ENCODE measurements at regions not wholly inside any gene's neighbourhood (a gene's known extent, or its start where the extent isn't known, plus 50 kb on each side); places are given as distances from the start of the nearest gene placed in this dataset.

DNA sequence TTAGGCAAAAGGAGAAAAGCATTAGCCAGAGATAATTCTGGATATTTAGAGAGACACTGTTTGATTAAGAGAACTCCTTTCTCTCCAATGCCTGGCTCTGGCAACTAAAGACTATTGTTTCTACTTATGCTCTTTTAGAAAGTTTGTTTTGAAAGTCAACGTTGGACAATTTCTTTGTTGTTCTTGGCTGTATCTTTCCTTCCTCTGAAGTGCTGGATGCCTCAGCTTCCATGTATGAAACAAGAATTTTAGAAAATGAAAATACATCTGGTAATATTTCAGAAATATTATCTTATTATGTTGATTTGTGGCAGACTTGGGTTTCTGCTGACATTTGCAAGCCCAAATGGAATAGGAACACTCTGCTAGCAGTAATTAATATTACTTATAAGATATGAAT is 382.6 kb downstream of the SNAPC1 start:
- H3F3A ChIP-seq (ENCODE audit: insufficient read depth) = no peaks in the 10 kb centered on the region
- H3K9me3 ChIP-seq (ENCODE audit: insufficient read depth, low read length) = no peaks in the 10 kb centered on the region
- no peak overlapping the region for H3K4me3 ChIP-seq (ENCODE audit: insufficient read depth, low read length, poor library complexity, severe bottlenecking)
- no peaks in the 10 kb centered on the region for H4K20me1 ChIP-seq (ENCODE audit: low read depth, low read length)
- no peaks in the 10 kb centered on the region for H3K36me3 ChIP-seq (ENCODE audit: low read length)
- H3K9me2 ChIP-seq (replicated peaks; ENCODE audit: insufficient read depth, low read length) = no peaks in the 10 kb centered on the region
- no peak overlapping the region for H3K27ac ChIP-seq (ENCODE audit: low read depth, low read length)
- no peaks in the 10 kb centered on the region for H3K79me2 ChIP-seq (ENCODE audit: insufficient read depth, low read length)
- H3K9ac ChIP-seq (ENCODE audit: low read length) = no peak overlapping the region
- no peaks in the 10 kb centered on the region for H3K27me3 ChIP-seq (ENCODE audit: low read length)
- H3K4me2 ChIP-seq (ENCODE audit: low read depth, low read length, poor library complexity, severe bottlenecking) = no peak overlapping the region
- no peak for TF ChIP-seq EZH2phosphoT487 (conservative IDR thresholded peaks at IDR 0.05; ENCODE audit: low read length)
- TF ChIP-seq, protein P1, sequence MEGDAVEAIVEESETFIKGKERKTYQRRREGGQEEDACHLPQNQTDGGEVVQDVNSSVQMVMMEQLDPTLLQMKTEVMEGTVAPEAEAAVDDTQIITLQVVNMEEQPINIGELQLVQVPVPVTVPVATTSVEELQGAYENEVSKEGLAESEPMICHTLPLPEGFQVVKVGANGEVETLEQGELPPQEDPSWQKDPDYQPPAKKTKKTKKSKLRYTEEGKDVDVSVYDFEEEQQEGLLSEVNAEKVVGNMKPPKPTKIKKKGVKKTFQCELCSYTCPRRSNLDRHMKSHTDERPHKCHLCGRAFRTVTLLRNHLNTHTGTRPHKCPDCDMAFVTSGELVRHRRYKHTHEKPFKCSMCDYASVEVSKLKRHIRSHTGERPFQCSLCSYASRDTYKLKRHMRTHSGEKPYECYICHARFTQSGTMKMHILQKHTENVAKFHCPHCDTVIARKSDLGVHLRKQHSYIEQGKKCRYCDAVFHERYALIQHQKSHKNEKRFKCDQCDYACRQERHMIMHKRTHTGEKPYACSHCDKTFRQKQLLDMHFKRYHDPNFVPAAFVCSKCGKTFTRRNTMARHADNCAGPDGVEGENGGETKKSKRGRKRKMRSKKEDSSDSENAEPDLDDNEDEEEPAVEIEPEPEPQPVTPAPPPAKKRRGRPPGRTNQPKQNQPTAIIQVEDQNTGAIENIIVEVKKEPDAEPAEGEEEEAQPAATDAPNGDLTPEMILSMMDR (IDR thresholded peaks at IDR 0.05; ENCODE audit: insufficient read depth, low read length, poor library complexity, severe bottlenecking) = no peak
- H2AFZ ChIP-seq (ENCODE audit: low read depth, low read length, severe bottlenecking) = no peak overlapping the region

DNA sequence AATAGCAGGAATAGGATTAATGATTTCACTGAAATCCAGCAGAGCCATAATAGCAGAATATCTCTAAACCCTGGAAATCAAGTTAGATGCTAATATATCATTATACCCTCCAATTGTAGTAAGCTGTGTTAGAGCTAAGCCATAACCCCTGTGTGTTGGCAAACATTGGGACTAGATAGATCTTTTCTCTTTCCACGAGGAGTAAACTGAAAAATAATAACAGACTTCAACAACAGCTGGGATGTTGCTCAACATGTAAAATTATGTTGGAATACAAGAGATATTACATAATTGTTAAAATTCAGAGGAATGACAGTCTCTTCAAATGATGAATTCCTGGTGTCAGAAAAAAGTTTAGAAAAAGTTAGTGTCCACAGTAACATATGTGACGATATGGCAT is 383.8 kb downstream of the SNAPC1 start:
- Histone ChIP-seq H4K20me1 (ENCODE audit: low read depth, low read length) (no peaks in the 10 kb centered on the region), H2AFZ (ENCODE audit: low read depth, low read length, severe bottlenecking) (no peak overlapping the region), H3K79me2 (ENCODE audit: insufficient read depth, low read length) (no peaks in the 10 kb centered on the region), H3K4me3 (ENCODE audit: insufficient read depth, low read length, poor library complexity, severe bottlenecking) (no peak overlapping the region), H3K27me3 (ENCODE audit: low read length) (no peaks in the 10 kb centered on the region), H3K36me3 (ENCODE audit: low read length) (no peaks in the 10 kb centered on the region), H3K9me2 (replicated peaks; ENCODE audit: insufficient read depth, low read length) (no peaks in the 10 kb centered on the region), H3K27ac (ENCODE audit: low read depth, low read length) (no peak overlapping the region), H3K9me3 (ENCODE audit: insufficient read depth, low read length) (no peaks in the 10 kb centered on the region), H3K4me2 (ENCODE audit: low read depth, low read length, poor library complexity, severe bottlenecking) (no peak overlapping the region), H3K9ac (ENCODE audit: low read length) (no peak overlapping the region), H3F3A (ENCODE audit: insufficient read depth) (no peaks in the 10 kb centered on the region)
- TF ChIP-seq EZH2phosphoT487 (conservative IDR thresholded peaks at IDR 0.05; ENCODE audit: low read length) = no peak
- TF ChIP-seq, protein P1 (IDR thresholded peaks at IDR 0.05; ENCODE audit: insufficient read depth, low read length, poor library complexity, severe bottlenecking) = no peak

DNA sequence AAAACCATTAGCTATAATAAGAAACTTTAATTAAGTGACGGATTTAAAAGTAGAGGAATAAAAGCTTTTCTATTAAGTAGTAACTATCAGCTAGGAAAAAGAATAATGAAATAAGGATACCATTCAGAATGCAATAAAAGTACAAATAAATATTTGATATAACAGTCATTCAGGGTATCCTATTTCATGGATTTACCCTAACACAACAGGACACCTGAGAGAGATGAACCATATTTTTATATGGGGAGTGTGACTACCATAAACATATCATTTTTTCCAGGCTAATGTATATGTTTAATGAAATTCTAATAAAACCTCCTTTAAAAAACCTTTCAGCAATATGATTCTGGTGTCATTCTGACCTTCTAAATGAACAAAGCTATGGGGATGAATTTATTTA is 393.8 kb downstream of the SNAPC1 start:
- Histone ChIP-seq H3K27ac (ENCODE audit: low read depth, low read length) (no peak overlapping the region), H4K20me1 (ENCODE audit: low read depth, low read length) (no peaks in the 10 kb centered on the region), H3K9ac (ENCODE audit: low read length) (no peak overlapping the region), H3K27me3 (ENCODE audit: low read length) (no peaks in the 10 kb centered on the region), H3K79me2 (ENCODE audit: insufficient read depth, low read length) (no peaks in the 10 kb centered on the region), H3F3A (ENCODE audit: insufficient read depth) (no peaks in the 10 kb centered on the region), H3K4me3 (ENCODE audit: insufficient read depth, low read length, poor library complexity, severe bottlenecking) (no peak overlapping the region), H3K9me3 (ENCODE audit: insufficient read depth, low read length) (no peaks in the 10 kb centered on the region), H3K4me2 (ENCODE audit: low read depth, low read length, poor library complexity, severe bottlenecking) (no peak overlapping the region), H2AFZ (ENCODE audit: low read depth, low read length, severe bottlenecking) (no peak overlapping the region), H3K36me3 (ENCODE audit: low read length) (no peaks in the 10 kb centered on the region), H3K9me2 (replicated peaks; ENCODE audit: insufficient read depth, low read length) (no peaks in the 10 kb centered on the region)
- TF ChIP-seq EZH2phosphoT487 (conservative IDR thresholded peaks at IDR 0.05; ENCODE audit: low read length) = no peak
- TF ChIP-seq, protein P1 (IDR thresholded peaks at IDR 0.05; ENCODE audit: insufficient read depth, low read length, poor library complexity, severe bottlenecking) = no peak

Measured in SU-DHL-6 (cell line).